AG09319 (cell line): ENCODE measurements at regions not wholly inside any gene's neighbourhood (a gene's known extent, or its start where the extent isn't known, plus 50 kb on each side); places are given as distances from the start of the nearest gene placed in this dataset.
"Not testable (repeated sequence)": the region's sequence is repeated elsewhere in the genome, so short reads cannot be mapped to it uniquely, and the experiment has no call there.

ENCODE experiments used
- DNase-seq: peaks from one replicate; pipeline ENCODE4 v3.0.0-alpha.2; 2010; ENCODE audit warnings: low read depth; ENCODE audit errors: extremely low read depth
- TF ChIP-seq, protein P1 (sequence below): IDR thresholded peaks from 2 replicates; pipeline ENCODE4 v1.5.1; 2011; ENCODE audit warnings: low read depth, mild to moderate bottlenecking, inconsistent platforms, low read length, moderate library complexity

DNA sequence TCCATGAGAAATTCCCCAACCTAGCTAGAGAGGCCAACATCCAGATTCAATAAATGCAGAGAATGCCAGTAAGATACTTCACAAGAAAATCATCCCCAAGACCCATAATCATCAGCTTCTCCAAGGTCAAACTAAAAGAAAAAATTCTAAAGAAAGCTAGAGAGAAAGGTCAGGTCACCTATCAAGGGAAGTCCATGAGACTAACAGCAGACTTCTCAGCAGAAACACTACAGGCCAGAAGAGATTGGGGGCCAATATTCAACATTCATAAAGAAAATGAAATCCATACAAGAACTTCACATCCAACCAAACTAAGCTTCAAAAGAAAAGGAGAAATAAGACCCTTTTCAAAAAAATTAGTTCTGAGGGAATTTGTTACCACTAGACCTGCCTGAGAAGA is 118.8 kb upstream of the ANXA10 start:
- no peak for DNase-seq
- TF ChIP-seq, protein P1, sequence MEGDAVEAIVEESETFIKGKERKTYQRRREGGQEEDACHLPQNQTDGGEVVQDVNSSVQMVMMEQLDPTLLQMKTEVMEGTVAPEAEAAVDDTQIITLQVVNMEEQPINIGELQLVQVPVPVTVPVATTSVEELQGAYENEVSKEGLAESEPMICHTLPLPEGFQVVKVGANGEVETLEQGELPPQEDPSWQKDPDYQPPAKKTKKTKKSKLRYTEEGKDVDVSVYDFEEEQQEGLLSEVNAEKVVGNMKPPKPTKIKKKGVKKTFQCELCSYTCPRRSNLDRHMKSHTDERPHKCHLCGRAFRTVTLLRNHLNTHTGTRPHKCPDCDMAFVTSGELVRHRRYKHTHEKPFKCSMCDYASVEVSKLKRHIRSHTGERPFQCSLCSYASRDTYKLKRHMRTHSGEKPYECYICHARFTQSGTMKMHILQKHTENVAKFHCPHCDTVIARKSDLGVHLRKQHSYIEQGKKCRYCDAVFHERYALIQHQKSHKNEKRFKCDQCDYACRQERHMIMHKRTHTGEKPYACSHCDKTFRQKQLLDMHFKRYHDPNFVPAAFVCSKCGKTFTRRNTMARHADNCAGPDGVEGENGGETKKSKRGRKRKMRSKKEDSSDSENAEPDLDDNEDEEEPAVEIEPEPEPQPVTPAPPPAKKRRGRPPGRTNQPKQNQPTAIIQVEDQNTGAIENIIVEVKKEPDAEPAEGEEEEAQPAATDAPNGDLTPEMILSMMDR = no peak

DNA sequence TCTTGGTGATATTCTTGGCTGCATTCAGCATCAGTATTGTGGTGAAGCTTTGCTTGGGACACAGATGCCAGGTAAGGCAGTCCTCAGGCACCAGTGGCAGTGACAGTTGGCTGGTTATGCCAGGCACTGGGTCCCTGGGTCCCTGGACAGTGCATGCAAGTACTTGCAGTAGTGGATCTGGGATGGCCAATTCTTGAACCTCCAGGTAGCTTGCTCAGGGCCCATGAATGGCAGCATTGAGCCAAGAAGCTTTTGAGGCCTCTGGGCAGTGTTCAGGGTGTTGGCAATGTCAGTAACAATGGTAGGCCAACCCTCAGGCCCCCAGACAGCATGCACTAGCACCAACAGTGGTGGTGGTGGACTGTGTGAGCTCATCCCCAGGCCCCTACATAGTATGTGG is 106.8 kb upstream of the ANXA10 start:
- TF ChIP-seq, protein P1 = no peak
- DNase-seq = no peak

DNA sequence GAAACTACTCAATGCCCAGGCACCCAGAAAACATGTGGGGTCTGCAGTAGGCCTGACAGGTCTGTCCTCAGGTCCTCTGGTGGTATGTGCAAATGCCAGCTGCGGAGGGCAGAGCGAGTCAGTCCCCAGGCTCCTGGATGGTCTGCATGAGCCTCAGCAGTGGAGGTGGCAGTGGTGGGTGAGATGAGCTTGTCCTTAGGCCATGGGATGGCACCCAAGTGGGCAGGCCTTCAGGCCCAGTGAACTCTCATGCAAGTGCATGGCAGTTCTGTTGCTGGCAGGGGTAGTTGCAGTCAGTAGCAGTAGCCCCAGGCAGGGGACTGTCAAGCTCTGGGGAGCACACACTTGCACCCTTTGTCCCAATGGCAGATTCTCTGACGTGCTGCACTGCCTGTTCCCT is 106.3 kb upstream of the ANXA10 start:
- TF ChIP-seq, protein P1 = no peak
- DNase-seq = no peak

DNA sequence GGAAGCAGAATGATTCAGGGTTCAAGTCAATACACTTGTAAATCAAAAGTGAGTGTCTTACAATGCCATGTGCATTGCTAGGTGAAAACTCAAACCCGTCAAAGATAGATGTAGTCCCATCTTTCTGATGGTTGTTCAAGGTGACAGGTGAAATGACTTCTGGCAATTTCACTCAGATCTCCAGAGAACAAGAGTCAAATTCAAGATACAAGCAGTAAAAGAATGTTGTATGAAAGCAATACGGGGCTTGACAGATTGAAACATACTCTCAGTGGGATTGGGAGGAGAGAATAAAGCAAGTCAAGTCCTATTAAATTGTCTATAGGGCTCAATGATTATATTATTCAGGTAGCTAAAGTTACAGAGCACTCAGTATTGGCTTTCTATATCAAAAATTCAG is 105.1 kb upstream of the ANXA10 start:
- no peak for DNase-seq
- TF ChIP-seq, protein P1 = no peak

DNA sequence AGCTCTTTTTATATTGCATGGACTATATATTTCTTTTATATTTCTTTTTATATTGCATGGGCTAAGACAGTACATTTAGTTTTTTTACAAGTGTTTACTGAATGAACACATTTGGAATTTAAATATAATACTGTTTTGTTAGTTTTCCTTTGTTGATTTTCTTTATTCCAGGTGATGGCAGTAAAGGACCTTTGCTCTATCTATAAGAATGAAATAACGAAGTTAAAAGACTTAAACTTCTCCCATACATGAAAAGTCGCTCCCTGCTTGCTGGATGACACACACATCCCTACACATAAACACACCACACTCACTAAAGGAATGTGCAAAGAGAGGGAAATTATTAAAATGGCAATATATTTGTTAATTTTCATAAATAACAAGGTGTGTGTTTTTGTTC is 102.5 kb upstream of the ANXA10 start:
- DNase-seq = no peak
- TF ChIP-seq, protein P1 = no peak

DNA sequence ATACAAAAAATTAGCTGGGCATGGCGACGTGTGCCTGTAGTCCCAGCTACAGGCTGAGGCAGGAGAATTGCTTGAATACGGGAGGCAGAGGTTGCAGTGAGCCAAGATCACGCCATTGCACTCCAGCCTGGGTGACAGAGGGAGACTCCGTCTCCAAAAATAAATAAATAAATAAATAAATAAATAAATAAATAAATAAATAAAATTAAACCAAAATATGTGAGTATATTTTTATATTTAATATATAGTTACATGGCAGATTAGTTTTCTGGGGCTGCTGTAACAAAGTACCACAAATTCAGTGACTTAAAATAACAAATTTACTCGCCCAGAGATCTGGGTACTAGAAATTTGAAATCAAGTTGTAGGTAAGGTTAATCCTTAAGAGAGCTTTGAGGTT is 84.2 kb upstream of the ANXA10 start:
- not testable (repeated sequence) for DNase-seq

DNA sequence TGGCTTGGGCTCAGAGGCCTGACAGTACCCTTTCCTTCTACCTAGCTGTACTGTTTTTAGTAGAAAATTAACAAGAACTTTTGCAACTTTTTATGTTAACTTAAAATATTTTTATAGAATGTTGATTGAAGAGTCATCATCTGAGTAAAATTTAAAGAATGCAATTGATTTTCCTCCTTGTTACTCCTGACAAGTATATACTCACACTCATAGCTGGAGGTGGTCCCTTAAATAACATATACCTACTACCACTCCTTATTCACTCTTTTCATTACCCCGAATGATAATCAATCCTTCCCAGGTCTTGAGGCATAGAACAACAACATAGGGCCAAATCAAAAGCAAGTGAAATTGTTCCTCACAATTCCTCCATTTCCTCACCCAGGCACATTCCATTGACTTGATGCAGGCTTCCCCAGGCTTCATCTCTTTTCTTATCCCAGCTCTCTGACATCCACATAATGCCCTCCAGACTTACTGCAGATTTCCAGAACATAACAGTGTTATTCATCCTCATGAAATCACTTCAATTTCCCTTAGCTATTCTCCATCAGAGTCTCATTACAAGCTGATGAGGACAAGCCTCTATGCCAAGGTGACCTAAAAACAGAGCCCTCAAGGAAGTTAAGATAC is 73.2 kb upstream of the ANXA10 start:
- no peak for DNase-seq
- TF ChIP-seq, protein P1 = no peak

DNA sequence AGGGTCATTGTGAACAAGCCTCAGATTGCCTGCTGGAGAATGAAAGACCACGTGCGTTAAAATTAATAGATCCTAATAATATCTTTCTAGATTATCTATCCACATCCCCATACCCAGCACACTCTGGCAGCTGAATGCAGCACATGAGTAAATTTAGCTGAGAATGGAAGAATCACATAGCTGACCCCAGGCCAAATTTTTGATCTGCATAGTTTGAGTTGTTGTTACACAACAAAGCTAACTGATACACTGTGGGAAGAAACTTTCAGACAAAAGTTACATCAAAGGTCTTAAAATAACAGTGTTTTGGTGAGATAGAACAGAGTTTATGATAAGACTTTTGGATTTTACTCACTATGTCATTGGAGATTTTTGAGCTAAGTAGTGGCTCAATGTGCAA is 72.4 kb upstream of the ANXA10 start:
- TF ChIP-seq, protein P1 = no peak
- DNase-seq = no peak
